WTC11 (cell line): ENCODE measurements at regions not wholly inside any gene's neighbourhood (a gene's known extent, or its start where the extent isn't known, plus 50 kb on each side); places are given as distances from the start of the nearest gene placed in this dataset.

Source experiments
- ATAC-seq: fragments of 200-7000 bp; cut with Tn5 transposase; 2 replicates; pipeline ENCODE4 v1.10.0; 2021; ENCODE audit warnings: mild to moderate bottlenecking, moderate library complexity
- CTCF ChIA-PET: fragments of 300-600 bp; sonication (Branson Sonifier 250); formaldehyde crosslinking; loops from one replicate; lab custom pipeline; 2021; ENCODE audit warnings: antibody characterized with exemption; lab: Charles Lee
- POLR2A ChIA-PET: fragments of 350-600 bp; sonication (Branson Sonifier 250); formaldehyde crosslinking; loops from one replicate; lab custom pipeline; 2021; ENCODE audit warnings: antibody characterized with exemption; lab: Charles Lee
- DNase-seq: peaks from one replicate; pipeline ENCODE4 v3.0.0; 2021; ENCODE audit warnings: low spot score
- H3K27ac Mint-ChIP-seq: 2 replicates; pipeline ENCODE4 v1.8.0; 2021; ENCODE audit warnings: mixed read lengths
- H3K27me3 Mint-ChIP-seq: 2 replicates; pipeline ENCODE4 v1.8.0; 2021; ENCODE audit warnings: low read depth, mild to moderate bottlenecking, moderate library complexity, mixed read lengths
- H3K36me3 Mint-ChIP-seq: 2 replicates; pipeline ENCODE4 v1.8.0; 2021; ENCODE audit warnings: mixed read lengths
- H3K4me1 Mint-ChIP-seq: 2 replicates; pipeline ENCODE4 v1.8.0; 2022; ENCODE audit warnings: mixed read lengths
- H3K4me3 Mint-ChIP-seq: 2 replicates; pipeline ENCODE4 v1.8.0; 2021; ENCODE audit warnings: mild to moderate bottlenecking, moderate library complexity, mixed read lengths
- H3K9me3 Mint-ChIP-seq: 2 replicates; pipeline ENCODE4 v1.8.0; 2021; ENCODE audit warnings: mixed read lengths
- ARID4B ChIP-seq: sonication (generic); formaldehyde crosslinking; IDR thresholded peaks from 2 replicates; pipeline ENCODE4 v1.8.0; 2023; ENCODE audit warnings: missing genetic modification reagents, mild to moderate bottlenecking, borderline replicate concordance
- CREB1 ChIP-seq: sonication (generic); formaldehyde crosslinking; IDR thresholded peaks from 2 replicates; pipeline ENCODE4 v1.8.0; 2023; ENCODE audit warnings: mild to moderate bottlenecking, missing genetic modification reagents
- KAT7 ChIP-seq: sonication (generic); formaldehyde crosslinking; IDR thresholded peaks from 2 replicates; pipeline ENCODE4 v1.8.1; 2023; ENCODE audit warnings: missing genetic modification reagents, mild to moderate bottlenecking, borderline replicate concordance
- NR1H2 ChIP-seq: sonication (generic); formaldehyde crosslinking; IDR thresholded peaks from 2 replicates; pipeline ENCODE4 v1.9.0; 2021; ENCODE audit warnings: mild to moderate bottlenecking, moderate library complexity, missing genetic modification reagents
- NR3C1 ChIP-seq: sonication (generic); formaldehyde crosslinking; conservative IDR thresholded peaks from 2 replicates; pipeline ENCODE4 v1.8.1; 2023; ENCODE audit warnings: low read depth, mild to moderate bottlenecking, missing genetic modification reagents
- OVOL2 ChIP-seq: fragments of 250-450 bp; sonication (Bioruptor Pico); IDR thresholded peaks from 2 replicates; pipeline ENCODE4 v1.9.0; 2021; ENCODE audit warnings: mild to moderate bottlenecking, borderline replicate concordance
- SMAD4 ChIP-seq: sonication (generic); formaldehyde crosslinking; IDR thresholded peaks from 2 replicates; pipeline ENCODE4 v1.8.0; 2022; ENCODE audit warnings: mild to moderate bottlenecking, missing genetic modification reagents
- TCF7 ChIP-seq: sonication (generic); formaldehyde crosslinking; IDR thresholded peaks from 2 replicates; pipeline ENCODE4 v1.8.0; 2022; ENCODE audit warnings: mild to moderate bottlenecking, low read depth, missing genetic modification reagents, moderate library complexity
- TEAD4 ChIP-seq: sonication (generic); formaldehyde crosslinking; IDR thresholded peaks from 2 replicates; pipeline ENCODE4 v1.8.0; 2022; ENCODE audit warnings: mild to moderate bottlenecking, missing genetic modification reagents
- ZNF425 ChIP-seq: fragments of 250-450 bp; sonication (Bioruptor Pico); conservative IDR thresholded peaks from 2 replicates; pipeline ENCODE4 v1.9.0; 2021; ENCODE audit warnings: mild to moderate bottlenecking
- TF ChIP-seq, protein P1 (sequence below): sonication (generic); formaldehyde crosslinking; IDR thresholded peaks from 2 replicates; pipeline ENCODE4 v1.8.0; 2022; ENCODE audit warnings: mild to moderate bottlenecking, missing genetic modification reagents
- TF ChIP-seq, protein P2 (sequence below): sonication (generic); formaldehyde crosslinking; IDR thresholded peaks from 2 replicates; pipeline ENCODE4 v1.8.1; 2023; ENCODE audit warnings: mild to moderate bottlenecking, missing genetic modification reagents, moderate library complexity

DNA sequence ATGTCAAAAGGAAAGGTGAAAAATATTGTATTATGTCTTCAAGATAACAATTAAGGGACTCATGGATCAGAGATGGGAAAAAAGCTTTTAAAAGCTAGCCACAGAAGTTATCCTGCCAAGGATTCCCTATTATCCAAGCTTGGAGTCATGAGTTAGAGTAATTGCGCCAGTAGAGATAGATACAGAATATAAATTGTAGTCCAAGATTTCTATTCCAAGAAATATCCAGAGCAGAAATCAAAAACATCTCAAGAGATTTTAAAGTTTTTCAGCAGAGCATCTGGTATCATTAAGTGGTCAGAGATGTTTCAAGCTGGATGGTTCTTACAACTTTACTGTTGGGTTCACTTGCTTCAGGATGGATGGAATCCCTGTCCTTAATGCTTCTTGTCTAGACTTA is 186.7 kb downstream of the PCDH18 start (continued):
- no peak for TF ChIP-seq TEAD4 (CRISPR knock-in tag)

GRCh38 chr4:137343221-137343620 is 189.1 kb downstream of the PCDH18 start:
- Mint-ChIP-seq H3K27me3 (no peaks in the 10 kb centered on the region), H3K36me3 (no peaks in the 10 kb centered on the region), H3K27ac (no peak overlapping the region), H3K4me1 (no peaks in the 10 kb centered on the region), H3K4me3 (no peak overlapping the region), H3K9me3 (no peaks in the 10 kb centered on the region)
- CTCF ChIA-PET = no interaction called here
- DNase-seq (no peak), ATAC-seq (no peak)
- TF ChIP-seq, protein P1, sequence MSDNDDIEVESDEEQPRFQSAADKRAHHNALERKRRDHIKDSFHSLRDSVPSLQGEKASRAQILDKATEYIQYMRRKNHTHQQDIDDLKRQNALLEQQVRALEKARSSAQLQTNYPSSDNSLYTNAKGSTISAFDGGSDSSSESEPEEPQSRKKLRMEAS (CRISPR knock-in tag) = no peak
- no peak for TF ChIP-seq TCF7
- POLR2A ChIA-PET = no interaction called here

DNA sequence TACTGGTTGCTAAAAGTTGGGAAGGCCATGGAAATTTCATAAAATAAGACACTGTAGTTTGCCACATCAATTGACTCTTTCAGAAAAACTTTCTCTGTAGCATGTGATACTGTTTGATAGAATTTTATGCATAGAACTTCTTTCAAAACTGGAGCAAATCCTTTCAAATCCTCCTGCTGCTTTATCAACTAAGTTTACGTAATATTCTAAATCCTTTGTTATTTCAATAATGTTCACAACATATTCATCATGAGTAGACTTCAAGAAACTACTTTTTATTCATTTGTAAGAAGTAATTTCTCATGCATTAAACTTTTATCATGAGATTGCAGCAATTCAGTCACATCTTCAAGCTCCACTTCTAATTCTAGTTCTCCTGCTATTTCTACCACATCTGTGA is 199.3 kb downstream of the PCDH18 start:
- H3K27ac Mint-ChIP-seq = no peak overlapping the region
- no peaks in the 10 kb centered on the region for H3K27me3 Mint-ChIP-seq
- TF ChIP-seq NR3C1 (CRISPR knock-in tag) (no peak), KAT7 (CRISPR knock-in tag) (no peak), OVOL2 (CRISPR knock-in tag) (no peak), ZNF425 (no peak), ARID4B (CRISPR knock-in tag) (no peak)
- TF ChIP-seq, protein P2, sequence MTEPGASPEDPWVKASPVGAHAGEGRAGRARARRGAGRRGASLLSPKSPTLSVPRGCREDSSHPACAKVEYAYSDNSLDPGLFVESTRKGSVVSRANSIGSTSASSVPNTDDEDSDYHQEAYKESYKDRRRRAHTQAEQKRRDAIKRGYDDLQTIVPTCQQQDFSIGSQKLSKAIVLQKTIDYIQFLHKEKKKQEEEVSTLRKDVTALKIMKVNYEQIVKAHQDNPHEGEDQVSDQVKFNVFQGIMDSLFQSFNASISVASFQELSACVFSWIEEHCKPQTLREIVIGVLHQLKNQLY (CRISPR knock-in tag) = no peak
- DNase-seq (no peak), ATAC-seq (no peak)
- peaks cover 38% of the 10 kb centered on the region for H3K9me3 Mint-ChIP-seq
- H3K4me1 Mint-ChIP-seq = no peaks in the 10 kb centered on the region
- POLR2A ChIA-PET = no interaction called here
- CTCF ChIA-PET = no interaction called here
- peaks cover 22% of the 10 kb centered on the region for H3K36me3 Mint-ChIP-seq
- no peak overlapping the region for H3K4me3 Mint-ChIP-seq

GRCh38 chr4:137312257-137312656 is 220.0 kb downstream of the PCDH18 start:
- Mint-ChIP-seq H3K4me3 (no peak overlapping the region), H3K27ac (no peak overlapping the region), H3K9me3 (peaks cover 3% of the 10 kb centered on the region; the same call in 1 of the 2 replicates), H3K36me3 (no peaks in the 10 kb centered on the region), H3K4me1 (peaks cover 14% of the 10 kb centered on the region), H3K27me3 (no peaks in the 10 kb centered on the region)
- DNase-seq (no peak), ATAC-seq (no peak)
- POLR2A ChIA-PET = no interaction called here
- TF ChIP-seq NR1H2 (CRISPR knock-in tag) (no peak), SMAD4 (no peak), CREB1 (CRISPR knock-in tag) (no peak)
- CTCF ChIA-PET = no interaction called here
